GDM1 (cell line): ENCODE measurements at regions not wholly inside any gene's neighbourhood (a gene's known extent, or its start where the extent isn't known, plus 50 kb on each side); places are given as distances from the start of the nearest gene placed in this dataset.
"Not testable (repeated sequence)": the region's sequence is repeated elsewhere in the genome, so short reads cannot be mapped to it uniquely, and the experiment has no call there.

Experiments used
- DNase-seq: peaks from one replicate; lab custom pipeline; 2025; lab: John Stamatoyannopoulos, UW

GRCh38 chr2:191476901-191477300, 201.0 kb upstream of the NABP1 start:
- no peak for DNase-seq

GRCh38 chr2:191478799-191479679, 198.9 kb upstream of the NABP1 start:
- DNase-seq = no peak

GRCh38 chr2:191479680-191480023, 198.3 kb upstream of the NABP1 start:
- no peak for DNase-seq

- no peak for DNase-seq
Measured at GRCh38 chr2:191481305-191482070, 196.4 kb upstream of the NABP1 start.

GRCh38 chr2:191483117-191483516, 194.8 kb upstream of the NABP1 start:
- DNase-seq = no peak

- DNase-seq = no peak
Measured at GRCh38 chr2:191486584-191487320, 191.2 kb upstream of the NABP1 start.

- DNase-seq = no peak
Measured at GRCh38 chr2:191488135-191488534, 189.8 kb upstream of the NABP1 start.

GRCh38 chr2:191489177-191489576, 188.8 kb upstream of the NABP1 start:
- DNase-seq = no peak

GRCh38 chr2:191496838-191497237, 181.1 kb upstream of the NABP1 start:
- DNase-seq = no peak

- no peak for DNase-seq
Measured at GRCh38 chr2:191497822-191498221, 180.1 kb upstream of the NABP1 start.

- DNase-seq = no peak
Measured at GRCh38 chr2:191499050-191499449, 178.9 kb upstream of the NABP1 start.

GRCh38 chr2:191499874-191500565, 177.9 kb upstream of the NABP1 start:
- DNase-seq = no peak

GRCh38 chr2:191500566-191500883, 177.4 kb upstream of the NABP1 start:
- DNase-seq = no peak

- DNase-seq = no peak
Measured at GRCh38 chr2:191500884-191501560, 176.9 kb upstream of the NABP1 start.

- no peak for DNase-seq
Measured at GRCh38 chr2:191501561-191502168, 176.3 kb upstream of the NABP1 start.

- DNase-seq = no peak
Measured at GRCh38 chr2:191506515-191506914, 171.4 kb upstream of the NABP1 start.

GRCh38 chr2:191507252-191507853, 170.6 kb upstream of the NABP1 start:
- not testable (repeated sequence) for DNase-seq

GRCh38 chr2:191508738-191509137, 169.2 kb upstream of the NABP1 start:
- DNase-seq = no peak

GRCh38 chr2:191512216-191512835, 165.6 kb upstream of the NABP1 start:
- no peak for DNase-seq

- no peak for DNase-seq
Measured at GRCh38 chr2:191512874-191513273, 165.1 kb upstream of the NABP1 start.
